Neural progenitor cell (in vitro differentiated cells): ENCODE measurements at regions not wholly inside any gene's neighbourhood (a gene's known extent, or its start where the extent isn't known, plus 50 kb on each side); places are given as distances from the start of the nearest gene placed in this dataset.

ENCODE experiments used
- CTCF ChIP-seq: fragments of 200-600 bp; sonication (generic); IDR thresholded peaks from 2 replicates; pipeline ENCODE4 v1.5.1; 2017; ENCODE audit warnings: antibody characterized with exemption, mild to moderate bottlenecking
- EZH2 ChIP-seq: fragments of 200-600 bp; sonication (generic); IDR thresholded peaks from 2 replicates; pipeline ENCODE4 v1.6.1; 2017; ENCODE audit warnings: antibody characterized with exemption, mild to moderate bottlenecking, moderate library complexity

GRCh38 chr2:45123065-45123464, 113.8 kb upstream of the SIX2 start:
- TF ChIP-seq CTCF (no peak), EZH2 (no peak)
